Trophoblast cell (in vitro differentiated cells and primary cell): ENCODE measurements at regions not wholly inside any gene's neighbourhood (a gene's known extent, or its start where the extent isn't known, plus 50 kb on each side); places are given as distances from the start of the nearest gene placed in this dataset.

ENCODE experiments used
- DNase-seq, 2 donors: peaks; one replicate each; pipeline ENCODE4 v3.0.0-alpha.2; 2016
- H2AFZ ChIP-seq: 2 replicates; pipeline ENCODE4 v1.6.1; 2013; ENCODE audit warnings: low read length, moderate library complexity, mild to moderate bottlenecking; ENCODE audit not compliant: insufficient read depth, poor library complexity
- H2AK5ac ChIP-seq: 2 replicates; pipeline ENCODE4 v1.6.1; 2013; ENCODE audit warnings: mild to moderate bottlenecking, low read length
- H2BK120ac ChIP-seq: 2 replicates; pipeline ENCODE4 v1.6.1; 2013; ENCODE audit warnings: low read length, mild to moderate bottlenecking, moderate library complexity; ENCODE audit not compliant: insufficient read depth, poor library complexity
- H2BK12ac ChIP-seq: 2 replicates; pipeline ENCODE4 v1.6.1; 2013; ENCODE audit warnings: mild to moderate bottlenecking, low read length, moderate library complexity
- H2BK5ac ChIP-seq: 2 replicates; pipeline ENCODE4 v1.6.1; 2013; ENCODE audit warnings: low read length, low read depth, moderate library complexity, mild to moderate bottlenecking; ENCODE audit not compliant: poor library complexity
- H3K14ac ChIP-seq: 2 replicates; pipeline ENCODE4 v1.6.1; 2013; ENCODE audit warnings: mild to moderate bottlenecking, low read length
- H3K18ac ChIP-seq: 2 replicates; pipeline ENCODE4 v1.6.1; 2013; ENCODE audit warnings: mild to moderate bottlenecking, low read length
- H3K23ac ChIP-seq: 2 replicates; pipeline ENCODE4 v1.6.1; 2013; ENCODE audit warnings: low read length
- H3K27ac ChIP-seq: 2 replicates; pipeline ENCODE4 v1.5.1; 2013; ENCODE audit warnings: low read depth, mild to moderate bottlenecking, inconsistent platforms, low read length, moderate library complexity
- H3K27me3 ChIP-seq: 2 replicates; pipeline ENCODE4 v1.6.1; 2013; ENCODE audit warnings: inconsistent platforms, mild to moderate bottlenecking, low read length, moderate library complexity; ENCODE audit not compliant: insufficient read depth
- H3K36me3 ChIP-seq, 2 experiments: 1 replicate in 1 of 2; 2 replicates in 1 of 2; pipeline ENCODE4 v1.6.1; 2013; ENCODE audit warnings: low read length in 2 of 2, mild to moderate bottlenecking in 2 of 2, moderate library complexity in 1 of 2; ENCODE audit not compliant: insufficient read depth in 2 of 2, control insufficient read depth in 1 of 2
- H3K4ac ChIP-seq: 2 replicates; pipeline ENCODE4 v1.6.1; 2013; ENCODE audit warnings: low read depth, mild to moderate bottlenecking, low read length, moderate library complexity
- H3K4me1 ChIP-seq, 2 experiments: 1 replicate in 1 of 2; 2 replicates in 1 of 2; pipeline ENCODE4 v1.6.1; 2013; ENCODE audit warnings: low read length in 2 of 2, mild to moderate bottlenecking in 2 of 2, moderate library complexity in 1 of 2; ENCODE audit not compliant: insufficient read depth in 2 of 2, control insufficient read depth in 1 of 2
- H3K4me2 ChIP-seq: 2 replicates; pipeline ENCODE4 v1.6.1; 2013; ENCODE audit warnings: inconsistent platforms, mild to moderate bottlenecking, low read length, moderate library complexity
- H3K4me3 ChIP-seq: 2 replicates; pipeline ENCODE4 v1.5.1; 2013; ENCODE audit warnings: mild to moderate bottlenecking, low read depth, low read length, inconsistent platforms
- H3K79me1 ChIP-seq: one replicate; pipeline ENCODE4 v1.6.1; 2013; ENCODE audit warnings: low read length
- H3K79me2 ChIP-seq: 2 replicates; pipeline ENCODE4 v1.6.1; 2013; ENCODE audit warnings: low read length, mild to moderate bottlenecking; ENCODE audit not compliant: control insufficient read depth, insufficient read depth, poor library complexity
- H3K9ac ChIP-seq: 2 replicates; pipeline ENCODE4 v1.6.1; 2013; ENCODE audit warnings: mild to moderate bottlenecking, low read length
- H3K9me3 ChIP-seq: 2 replicates; pipeline ENCODE4 v1.6.1; 2013; ENCODE audit warnings: low read depth, mild to moderate bottlenecking, control low read depth, inconsistent platforms, low read length; ENCODE audit not compliant: insufficient read depth
- H4K12ac ChIP-seq: 2 replicates; pipeline ENCODE4 v1.6.1; 2013; ENCODE audit warnings: low read depth, mild to moderate bottlenecking, low read length, moderate library complexity
- H4K8ac ChIP-seq: 2 replicates; pipeline ENCODE4 v1.6.1; 2013; ENCODE audit warnings: low read depth, mild to moderate bottlenecking, low read length, moderate library complexity
- H4K91ac ChIP-seq: one replicate; pipeline ENCODE4 v1.6.1; 2013; ENCODE audit warnings: low read depth, mild to moderate bottlenecking, low read length, moderate library complexity
- WGBS: extraction: QIAGEN DNeasy Blood & Tissue Kit; methylation state at CpG from one replicate; pipeline ENCODE4 v1.1.7; 2013; ENCODE audit warnings: missing lambda C conversion rate; ENCODE audit not compliant: insufficient read length, insufficient coverage; ENCODE audit errors: extremely low coverage; 5-methylcytosine and 5-hydroxymethylcytosine counted together

- Histone ChIP-seq H3K4me2 (no peak overlapping the region), H3K18ac (no peak overlapping the region), H3K23ac (no peak overlapping the region), H4K12ac (no peak overlapping the region), H2BK12ac (no peak overlapping the region), H3K4ac (no peak overlapping the region), H3K27me3 (no peaks in the 10 kb centered on the region), H3K9ac (no peak overlapping the region), H3K4me1 (no peaks in the 10 kb centered on the region), H2BK5ac (no peak overlapping the region), H2BK120ac (no peak overlapping the region), H2AK5ac (no peak overlapping the region), H3K4me3 (no peak overlapping the region), H3K27ac (no peak overlapping the region), H3K36me3 (no peaks in the 10 kb centered on the region), H4K8ac (no peak overlapping the region), H3K79me2 (no peaks in the 10 kb centered on the region), H3K9me3 (no peaks in the 10 kb centered on the region), H3K14ac (no peak overlapping the region), H4K91ac (no peak overlapping the region), H3K79me1 (no peaks in the 10 kb centered on the region), H2AFZ (no peak overlapping the region)
- DNase-seq: no peak
- no CpG with 5 or more reads among the region's 1 CpG for WGBS
Observed at GRCh38 chr13:61183670-61184069, 232.0 kb downstream of the PCDH20 start.

GRCh38 chr13:61180234-61180633 lies 235.4 kb downstream of the PCDH20 start:
- Histone ChIP-seq H3K4me3 (no peak overlapping the region), H3K79me2 (no peaks in the 10 kb centered on the region), H3K4me1 (no peaks in the 10 kb centered on the region), H4K12ac (no peak overlapping the region), H2BK5ac (no peak overlapping the region), H3K18ac (no peak overlapping the region), H3K4me2 (no peak overlapping the region), H3K14ac (no peak overlapping the region), H3K27me3 (no peaks in the 10 kb centered on the region), H3K27ac (no peak overlapping the region), H3K23ac (no peak overlapping the region), H3K4ac (no peak overlapping the region), H3K9ac (no peak overlapping the region), H2AFZ (no peak overlapping the region), H2AK5ac (no peak overlapping the region), H3K9me3 (no peaks in the 10 kb centered on the region), H4K8ac (no peak overlapping the region), H2BK12ac (no peak overlapping the region), H2BK120ac (no peak overlapping the region), H3K79me1 (no peaks in the 10 kb centered on the region), H3K36me3 (no peaks in the 10 kb centered on the region), H4K91ac (no peak overlapping the region)
- no peak for DNase-seq
- no CpG with 5 or more reads among the region's 4 CpGs for WGBS

GRCh38 chr13:61179741-61180140 lies 235.9 kb downstream of the PCDH20 start:
- Histone ChIP-seq H3K79me1 (no peaks in the 10 kb centered on the region), H3K79me2 (no peaks in the 10 kb centered on the region), H3K4me1 (no peaks in the 10 kb centered on the region), H3K14ac (no peak overlapping the region), H4K12ac (no peak overlapping the region), H3K4ac (no peak overlapping the region), H2BK120ac (no peak overlapping the region), H2BK5ac (no peak overlapping the region), H4K8ac (no peak overlapping the region), H4K91ac (no peak overlapping the region), H2BK12ac (no peak overlapping the region), H3K9ac (no peak overlapping the region), H3K4me2 (no peak overlapping the region), H3K27ac (no peak overlapping the region), H3K36me3 (no peaks in the 10 kb centered on the region), H3K4me3 (no peak overlapping the region), H3K27me3 (no peaks in the 10 kb centered on the region), H3K9me3 (no peaks in the 10 kb centered on the region), H2AFZ (no peak overlapping the region), H2AK5ac (no peak overlapping the region), H3K23ac (no peak overlapping the region), H3K18ac (no peak overlapping the region)
- WGBS: no CpG with 5 or more reads among the region's 2 CpGs
- DNase-seq: no peak

GRCh38 chr13:61170856-61171255 lies 244.8 kb downstream of the PCDH20 start:
- Histone ChIP-seq H2BK120ac (no peak overlapping the region), H3K14ac (no peak overlapping the region), H3K4me3 (no peak overlapping the region), H4K12ac (no peak overlapping the region), H3K18ac (no peak overlapping the region), H3K4ac (no peak overlapping the region), H4K91ac (no peak overlapping the region), H2AFZ (no peak overlapping the region), H2AK5ac (no peak overlapping the region), H4K8ac (no peak overlapping the region), H3K79me2 (no peaks in the 10 kb centered on the region), H3K27ac (no peak overlapping the region), H3K4me2 (no peak overlapping the region), H3K27me3 (no peaks in the 10 kb centered on the region), H2BK5ac (no peak overlapping the region), H3K4me1 (no peaks in the 10 kb centered on the region), H2BK12ac (no peak overlapping the region), H3K23ac (no peak overlapping the region), H3K9ac (no peak overlapping the region), H3K9me3 (no peaks in the 10 kb centered on the region), H3K79me1 (no peaks in the 10 kb centered on the region), H3K36me3 (no peaks in the 10 kb centered on the region)
- no peak for DNase-seq

- Histone ChIP-seq H3K79me1 (no peaks in the 10 kb centered on the region), H3K9ac (no peak overlapping the region), H3K27me3 (no peaks in the 10 kb centered on the region), H3K4me2 (no peak overlapping the region), H2BK120ac (no peak overlapping the region), H4K91ac (no peak overlapping the region), H3K23ac (no peak overlapping the region), H3K79me2 (no peaks in the 10 kb centered on the region), H2AFZ (no peak overlapping the region), H3K18ac (no peak overlapping the region), H3K14ac (no peak overlapping the region), H4K8ac (no peak overlapping the region), H3K27ac (no peak overlapping the region), H3K36me3 (no peaks in the 10 kb centered on the region), H2AK5ac (no peak overlapping the region), H4K12ac (no peak overlapping the region), H3K4me1 (no peaks in the 10 kb centered on the region), H2BK5ac (no peak overlapping the region), H3K4me3 (no peak overlapping the region), H2BK12ac (no peak overlapping the region), H3K9me3 (no peaks in the 10 kb centered on the region), H3K4ac (no peak overlapping the region)
- WGBS: no CpG with 5 or more reads among the region's 1 CpG
- DNase-seq: no peak
Observed at GRCh38 chr13:61162636-61163035, 253.0 kb downstream of the PCDH20 start.
